PC-9 (cell line): ENCODE measurements at regions not wholly inside any gene's neighbourhood (a gene's known extent, or its start where the extent isn't known, plus 50 kb on each side); places are given as distances from the start of the nearest gene placed in this dataset.

Experiments used
- CTCF ChIP-seq: fragments of 200-600 bp; sonication (generic); conservative IDR thresholded peaks from 2 replicates; pipeline ENCODE4 v1.6.1; 2017; ENCODE audit warnings: mixed run types, antibody characterized with exemption, mild to moderate bottlenecking, moderate library complexity
- EZH2 ChIP-seq: fragments of 200-600 bp; sonication (generic); IDR thresholded peaks from 2 replicates; pipeline ENCODE4 v1.8.0; 2017; ENCODE audit warnings: antibody characterized with exemption, low read depth

DNA sequence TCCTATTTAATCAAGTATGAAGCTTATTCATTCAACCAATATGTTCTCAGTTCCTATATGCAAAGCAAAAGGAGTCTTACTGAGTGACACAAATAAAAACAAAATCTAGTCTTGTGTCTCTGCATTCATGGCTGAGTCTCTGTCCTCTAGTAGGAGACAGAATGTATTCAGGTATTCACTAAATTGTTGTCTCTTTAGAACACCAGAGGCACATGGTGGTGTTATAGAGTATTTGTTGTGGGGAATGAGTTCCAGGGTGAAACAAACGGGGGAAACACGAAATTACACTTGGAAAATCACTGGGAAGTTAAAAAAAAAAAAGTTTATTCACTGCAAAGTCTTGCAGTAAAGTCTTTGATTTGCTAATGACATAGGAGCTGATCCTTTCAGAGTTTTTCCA, 131.7 kb upstream of the FSHR start:
- no peak for TF ChIP-seq CTCF
- TF ChIP-seq EZH2: no peak
